Panc1 (cell line): ENCODE measurements at regions not wholly inside any gene's neighbourhood (a gene's known extent, or its start where the extent isn't known, plus 50 kb on each side); places are given as distances from the start of the nearest gene placed in this dataset.

Experiments
- ATAC-seq: fragments of 200-7000 bp; cut with Tn5 transposase; 2 replicates; pipeline ENCODE4 v1.9.1; 2020; ENCODE audit warnings: mild to moderate bottlenecking, moderate library complexity
- BruUV-seq: library from RNA; stranded (reverse); fragments of 400-500 nt; replicated peaks from 2 replicates; lab custom pipeline; 2021; lab: Mats Ljungman, UMichigan
- CTCF ChIA-PET: fragments of 300-600 bp; sonication (Branson Sonifier 250); formaldehyde crosslinking; loops from one replicate; lab custom pipeline; 2022; ENCODE audit warnings: antibody characterized with exemption; lab: Charles Lee
- POLR2A ChIA-PET: fragments of 300-600 bp; sonication (Branson Sonifier 250); formaldehyde crosslinking; loops from one replicate; lab custom pipeline; 2022; ENCODE audit warnings: antibody characterized with exemption; lab: Charles Lee
- DNase-seq: peaks from one replicate; pipeline ENCODE4 v3.0.0-alpha.2; 2010; ENCODE audit warnings: low read depth, low spot score
- H3K27ac ChIP-seq: 2 replicates; pipeline ENCODE4 v1.5.1; 2011; ENCODE audit warnings: mild to moderate bottlenecking, low read length, inconsistent platforms
- H3K27me3 ChIP-seq: fragments of 200-500 bp; sonication (Bioruptor generic); 2 replicates; pipeline ENCODE4 v1.6.0; 2014; ENCODE audit warnings: low read length, inconsistent platforms; ENCODE audit not compliant: control insufficient read depth, insufficient read depth
- H3K36me3 ChIP-seq: fragments of 200-500 bp; sonication (Bioruptor generic); 2 replicates; pipeline ENCODE4 v1.5.1; 2014; ENCODE audit warnings: inconsistent platforms, mild to moderate bottlenecking, low read length, moderate library complexity; ENCODE audit not compliant: control insufficient read depth, insufficient read depth
- H3K4me1 ChIP-seq: 2 replicates; pipeline ENCODE4 v1.5.1; 2011; ENCODE audit warnings: inconsistent platforms, mild to moderate bottlenecking, low read length, moderate library complexity; ENCODE audit not compliant: control insufficient read depth, insufficient read depth
- H3K4me3 ChIP-seq, 2 experiments: 2 replicates each; pipeline ENCODE4 v1.5.1; 2011 to 2012; ENCODE audit warnings: low read depth in 2 of 2, low read length in 2 of 2, mild to moderate bottlenecking in 2 of 2, inconsistent platforms in 1 of 2, moderate library complexity in 1 of 2
- H3K9me3 ChIP-seq: fragments of 200-500 bp; sonication (Bioruptor generic); 2 replicates; pipeline ENCODE4 v1.5.1; 2014; ENCODE audit warnings: low read depth, mild to moderate bottlenecking, inconsistent platforms, low read length, moderate library complexity; ENCODE audit not compliant: control insufficient read depth, insufficient read depth
- POLR2AphosphoS5 ChIP-seq: IDR thresholded peaks from 2 replicates; pipeline ENCODE4 v1.6.1; 2012; ENCODE audit warnings: mild to moderate bottlenecking, low read depth, low read length, moderate library complexity
- SIN3A ChIP-seq: IDR thresholded peaks from 2 replicates; pipeline ENCODE4 v1.6.1; 2012; ENCODE audit warnings: low read depth, mild to moderate bottlenecking, low read length, moderate library complexity, borderline replicate concordance; ENCODE audit not compliant: insufficient read depth
- TCF7L2 ChIP-seq: IDR thresholded peaks from 2 replicates; pipeline ENCODE4 v1.6.1; 2011; ENCODE audit warnings: mild to moderate bottlenecking, low read depth, low read length, inconsistent platforms
- in situ Hi-C: cut with HindIII; loops from 2 replicates; pipeline ENCODE4 v1.10.0; 2016; ENCODE audit warnings: low sequenced_read_pairs, low pct_unique_long_range_greater_than_20kb
- intact Hi-C: fragments of 100-400 bp; cut with micrococcal nuclease; formaldehyde crosslinking; loops from one replicate; pipeline ENCODE4 v1.10.0; 2022; ENCODE audit not compliant: unreplicated experiment
- TF ChIP-seq, protein P1 (sequence below): fragments of 450-650 bp; IDR thresholded peaks from 2 replicates; pipeline ENCODE4 v1.5.1; 2017; ENCODE audit warnings: mild to moderate bottlenecking
- TF ChIP-seq, protein P2 (sequence below), 2 experiments: IDR thresholded peaks; 2 replicates each; pipeline ENCODE4 v1.6.1; 2011 to 2012; ENCODE audit warnings: low read depth in 2 of 2, control low read depth in 1 of 2, low read length in 1 of 2, mild to moderate bottlenecking in 1 of 2, moderate library complexity in 1 of 2; ENCODE audit not compliant: insufficient read depth in 1 of 2

DNA sequence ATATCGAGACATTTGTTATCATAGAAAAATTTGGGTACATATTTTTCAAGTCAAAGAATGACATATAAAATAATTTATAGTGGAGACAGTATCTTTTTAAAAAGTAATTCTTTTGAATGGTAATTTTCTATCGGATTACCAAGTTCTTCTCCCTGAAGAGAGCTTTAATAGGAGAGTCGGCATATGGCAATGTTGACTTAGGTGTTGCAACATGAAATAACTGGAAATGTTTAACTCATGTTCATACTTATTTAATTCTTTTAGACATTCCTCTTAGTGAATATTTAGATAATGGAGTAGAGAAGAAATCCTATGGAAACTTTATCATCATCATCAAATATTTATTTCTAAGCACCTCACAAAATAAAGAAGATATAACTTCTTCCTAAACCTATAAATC lies 118.2 kb upstream of the CTNND2 start:
- no peak for ATAC-seq
- BruUV-seq = no TSS peak
- CTCF ChIA-PET = no interaction called here

DNA sequence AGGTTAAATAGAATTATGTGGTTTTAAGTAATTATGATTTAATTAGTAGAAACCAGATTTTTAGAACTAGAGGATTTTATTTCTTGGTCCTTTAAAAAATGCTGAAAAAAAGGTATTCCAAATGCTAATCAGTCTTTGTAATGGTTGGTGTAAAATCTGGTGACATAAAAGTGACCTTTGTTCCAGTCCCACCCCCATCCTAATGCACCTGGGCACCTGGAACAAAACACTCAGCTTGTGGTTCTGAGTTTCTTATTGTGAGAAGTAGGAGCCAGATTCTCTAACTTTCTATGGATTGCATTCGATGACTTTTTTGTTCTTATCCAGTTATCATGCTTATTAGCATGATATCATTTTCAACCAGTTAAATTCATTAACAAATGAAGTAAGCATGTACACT lies 115.1 kb upstream of the CTNND2 start:
- ChIA-PET CTCF (no interaction called here), POLR2A (no interaction called here)
- no TSS peak for BruUV-seq
- H3K9me3 ChIP-seq = no peaks in the 10 kb centered on the region
- H3K36me3 ChIP-seq = no peaks in the 10 kb centered on the region
- no peak overlapping the region for H3K4me3 ChIP-seq
- TF ChIP-seq SIN3A (no peak), TCF7L2 (no peak), POLR2AphosphoS5 (no peak)
- TF ChIP-seq, protein P1, sequence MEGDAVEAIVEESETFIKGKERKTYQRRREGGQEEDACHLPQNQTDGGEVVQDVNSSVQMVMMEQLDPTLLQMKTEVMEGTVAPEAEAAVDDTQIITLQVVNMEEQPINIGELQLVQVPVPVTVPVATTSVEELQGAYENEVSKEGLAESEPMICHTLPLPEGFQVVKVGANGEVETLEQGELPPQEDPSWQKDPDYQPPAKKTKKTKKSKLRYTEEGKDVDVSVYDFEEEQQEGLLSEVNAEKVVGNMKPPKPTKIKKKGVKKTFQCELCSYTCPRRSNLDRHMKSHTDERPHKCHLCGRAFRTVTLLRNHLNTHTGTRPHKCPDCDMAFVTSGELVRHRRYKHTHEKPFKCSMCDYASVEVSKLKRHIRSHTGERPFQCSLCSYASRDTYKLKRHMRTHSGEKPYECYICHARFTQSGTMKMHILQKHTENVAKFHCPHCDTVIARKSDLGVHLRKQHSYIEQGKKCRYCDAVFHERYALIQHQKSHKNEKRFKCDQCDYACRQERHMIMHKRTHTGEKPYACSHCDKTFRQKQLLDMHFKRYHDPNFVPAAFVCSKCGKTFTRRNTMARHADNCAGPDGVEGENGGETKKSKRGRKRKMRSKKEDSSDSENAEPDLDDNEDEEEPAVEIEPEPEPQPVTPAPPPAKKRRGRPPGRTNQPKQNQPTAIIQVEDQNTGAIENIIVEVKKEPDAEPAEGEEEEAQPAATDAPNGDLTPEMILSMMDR = no peak
- in situ Hi-C loops = no loop called here
- intact Hi-C loops = no loop called here
- no peaks in the 10 kb centered on the region for H3K27me3 ChIP-seq
- no peaks in the 10 kb centered on the region for H3K4me1 ChIP-seq
- ATAC-seq (no peak), DNase-seq (no peak)
- no peak overlapping the region for H3K27ac ChIP-seq

More for the DNA sequence above, 118.2 kb upstream of the CTNND2 start:
- Histone ChIP-seq H3K4me3 (no peak overlapping the region), H3K36me3 (no peaks in the 10 kb centered on the region), H3K9me3 (no peaks in the 10 kb centered on the region), H3K27ac (no peak overlapping the region), H3K27me3 (no peaks in the 10 kb centered on the region), H3K4me1 (no peaks in the 10 kb centered on the region)
- POLR2A ChIA-PET = no interaction called here
- DNase-seq = no peak
- in situ Hi-C loops = no loop called here
- intact Hi-C loops = loop anchor here (5.0 kb wide), 2 partner anchors 755 to 1325 kb away; no protein-coding TSS in a partner anchor
- TF ChIP-seq, protein P2, sequence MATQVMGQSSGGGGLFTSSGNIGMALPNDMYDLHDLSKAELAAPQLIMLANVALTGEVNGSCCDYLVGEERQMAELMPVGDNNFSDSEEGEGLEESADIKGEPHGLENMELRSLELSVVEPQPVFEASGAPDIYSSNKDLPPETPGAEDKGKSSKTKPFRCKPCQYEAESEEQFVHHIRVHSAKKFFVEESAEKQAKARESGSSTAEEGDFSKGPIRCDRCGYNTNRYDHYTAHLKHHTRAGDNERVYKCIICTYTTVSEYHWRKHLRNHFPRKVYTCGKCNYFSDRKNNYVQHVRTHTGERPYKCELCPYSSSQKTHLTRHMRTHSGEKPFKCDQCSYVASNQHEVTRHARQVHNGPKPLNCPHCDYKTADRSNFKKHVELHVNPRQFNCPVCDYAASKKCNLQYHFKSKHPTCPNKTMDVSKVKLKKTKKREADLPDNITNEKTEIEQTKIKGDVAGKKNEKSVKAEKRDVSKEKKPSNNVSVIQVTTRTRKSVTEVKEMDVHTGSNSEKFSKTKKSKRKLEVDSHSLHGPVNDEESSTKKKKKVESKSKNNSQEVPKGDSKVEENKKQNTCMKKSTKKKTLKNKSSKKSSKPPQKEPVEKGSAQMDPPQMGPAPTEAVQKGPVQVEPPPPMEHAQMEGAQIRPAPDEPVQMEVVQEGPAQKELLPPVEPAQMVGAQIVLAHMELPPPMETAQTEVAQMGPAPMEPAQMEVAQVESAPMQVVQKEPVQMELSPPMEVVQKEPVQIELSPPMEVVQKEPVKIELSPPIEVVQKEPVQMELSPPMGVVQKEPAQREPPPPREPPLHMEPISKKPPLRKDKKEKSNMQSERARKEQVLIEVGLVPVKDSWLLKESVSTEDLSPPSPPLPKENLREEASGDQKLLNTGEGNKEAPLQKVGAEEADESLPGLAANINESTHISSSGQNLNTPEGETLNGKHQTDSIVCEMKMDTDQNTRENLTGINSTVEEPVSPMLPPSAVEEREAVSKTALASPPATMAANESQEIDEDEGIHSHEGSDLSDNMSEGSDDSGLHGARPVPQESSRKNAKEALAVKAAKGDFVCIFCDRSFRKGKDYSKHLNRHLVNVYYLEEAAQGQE (IDR thresholded peaks at IDR 0.05; ENCODE audit: insufficient read depth in 1 of 2, low read depth in 2 of 2, low read length in 1 of 2) = no peak

DNA sequence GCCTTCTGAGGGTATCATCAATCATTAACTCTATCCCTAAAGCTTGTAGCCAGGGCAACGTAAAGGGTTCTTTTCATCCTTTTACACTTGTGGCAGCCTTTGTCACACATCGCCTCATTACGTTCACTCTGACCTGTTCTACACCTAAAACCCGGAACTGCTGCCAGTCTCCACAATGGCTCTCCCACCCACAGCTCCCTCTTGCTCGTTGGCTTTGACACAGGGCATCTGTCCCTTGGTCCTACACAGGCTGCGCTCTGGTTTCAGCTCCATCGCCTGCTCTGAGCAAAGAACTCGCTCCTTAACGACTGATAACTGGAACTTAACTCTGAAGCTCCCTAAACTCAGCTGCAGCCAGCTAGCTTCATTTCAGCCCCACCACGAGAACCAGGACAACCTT lies 112.8 kb upstream of the CTNND2 start:
- no peak overlapping the region for H3K4me3 ChIP-seq
- no peak for DNase-seq
- POLR2A ChIA-PET = interaction anchor here (0.6 kb wide), 1 partner anchor 788 kb away, joined by 3 read pairs; no protein-coding TSS in a partner anchor
- H3K27me3 ChIP-seq = no peaks in the 10 kb centered on the region
- in situ Hi-C loops (no loop called here), intact Hi-C loops (no loop called here)
- H3K36me3 ChIP-seq = no peaks in the 10 kb centered on the region
- no peak for ATAC-seq
- H3K4me1 ChIP-seq = no peaks in the 10 kb centered on the region
- TF ChIP-seq, protein P1 = no peak
- TF ChIP-seq SIN3A (no peak), TCF7L2 (no peak), POLR2AphosphoS5 (no peak)
- TF ChIP-seq, protein P2 (IDR thresholded peaks at IDR 0.05; ENCODE audit: insufficient read depth in 1 of 2, low read depth in 2 of 2, low read length in 1 of 2) = no peak
- no peaks in the 10 kb centered on the region for H3K9me3 ChIP-seq
- BruUV-seq = no TSS peak
- CTCF ChIA-PET = no interaction called here
- no peak overlapping the region for H3K27ac ChIP-seq
